GM12873 (cell line): ENCODE measurements at regions not wholly inside any gene's neighbourhood (a gene's known extent, or its start where the extent isn't known, plus 50 kb on each side); places are given as distances from the start of the nearest gene placed in this dataset.

Experiments
- CTCF ChIP-seq: IDR thresholded peaks from 2 replicates; pipeline ENCODE4 v1.5.1; 2012; ENCODE audit warnings: low read depth, mild to moderate bottlenecking, moderate library complexity, low read length, control low read depth; ENCODE audit not compliant: insufficient read depth; ENCODE audit errors: missing control alignments

- no peak for TF ChIP-seq CTCF
Measured at GRCh38 chr2:89825034-89825433, 1133.6 kb downstream of the RPIA start.

- TF ChIP-seq CTCF: no peak
Measured at GRCh38 chr2:89829828-89830227, 1138.4 kb downstream of the RPIA start.

DNA sequence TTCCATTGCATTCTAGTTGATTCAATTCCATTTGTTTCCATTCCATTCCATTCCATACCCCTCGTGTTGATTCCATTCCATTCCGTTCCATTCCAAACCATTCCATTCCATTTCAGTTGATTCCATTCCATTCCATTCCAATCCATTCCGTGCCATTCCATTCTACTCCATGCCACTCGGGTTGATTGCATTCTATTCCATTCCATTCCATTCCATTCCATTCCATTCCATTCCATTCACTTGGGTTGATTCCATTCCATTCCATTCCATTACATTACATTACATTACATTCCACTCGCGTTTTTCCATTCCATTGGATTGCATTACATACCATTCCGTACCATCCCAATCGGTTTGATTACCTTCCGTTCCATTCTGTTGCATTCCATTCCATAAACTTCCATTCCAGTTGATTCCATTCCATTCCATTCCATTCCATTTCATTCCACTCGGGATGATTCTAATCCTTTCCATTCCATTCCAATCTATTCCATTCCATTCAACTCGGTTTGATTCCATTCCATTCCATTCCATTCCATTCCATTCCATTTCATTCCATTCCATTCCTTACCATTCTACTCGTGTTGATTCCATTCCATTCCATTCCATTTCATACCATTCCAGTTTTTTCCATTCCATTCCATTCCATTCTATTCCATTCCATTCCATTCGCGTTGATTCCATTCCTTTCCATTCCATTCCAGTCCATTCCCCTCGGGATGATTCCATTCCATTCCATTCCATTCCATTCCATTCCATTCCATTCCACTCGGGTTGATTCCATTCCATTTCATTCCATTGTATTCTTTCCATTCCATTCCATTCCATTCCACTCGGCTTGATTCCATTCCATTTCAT is 1140.4 kb downstream of the RPIA start:
- TF ChIP-seq CTCF: no peak

DNA sequence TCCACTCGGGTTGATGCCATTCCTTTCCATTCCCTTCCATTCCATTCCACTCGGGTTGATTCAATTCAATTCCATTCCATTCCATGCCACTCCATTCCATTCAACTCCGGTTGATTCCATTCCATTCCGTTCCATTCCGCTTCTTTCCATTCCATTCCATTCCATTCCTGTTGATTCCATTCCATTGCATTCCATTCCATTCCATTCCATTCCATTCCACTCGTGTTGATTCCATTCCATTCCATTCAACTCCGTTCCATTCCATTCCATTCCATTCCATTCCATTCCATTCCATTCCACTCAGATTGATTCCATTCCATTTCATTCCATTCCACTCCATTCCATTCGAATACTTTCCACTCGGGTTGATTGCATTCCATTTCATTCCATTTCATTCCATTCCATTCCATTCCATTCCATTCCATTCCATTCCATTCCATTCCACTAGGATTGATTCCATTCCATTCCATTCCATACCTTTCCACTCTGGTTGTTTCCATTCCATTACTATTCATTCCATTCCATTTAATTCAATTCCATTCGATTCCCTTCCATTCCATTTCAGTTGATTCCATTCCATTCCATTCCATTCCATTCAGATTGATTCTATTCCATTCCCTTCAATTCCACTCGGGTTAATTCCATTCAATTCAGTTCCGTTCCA is 1141.8 kb downstream of the RPIA start:
- no peak for TF ChIP-seq CTCF

DNA sequence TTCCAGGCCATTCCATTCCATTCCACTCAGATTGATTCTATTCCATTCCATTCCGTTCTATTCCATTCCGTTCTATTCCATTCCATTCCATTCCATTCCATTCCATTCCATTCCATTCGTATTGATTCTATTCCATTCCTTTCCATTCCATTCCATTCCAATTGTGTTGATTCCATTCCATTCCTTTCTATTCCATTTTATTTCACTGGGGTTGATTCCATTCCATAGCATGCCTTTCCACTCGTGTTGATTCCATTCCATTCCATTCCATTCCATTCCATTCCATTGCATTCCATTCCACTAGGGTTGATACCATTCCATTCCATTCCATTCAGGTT is 1142.3 kb downstream of the RPIA start:
- TF ChIP-seq CTCF: no peak

- TF ChIP-seq CTCF: no peak
Measured at GRCh38 chr2:89834306-89834705, 1142.8 kb downstream of the RPIA start.

DNA sequence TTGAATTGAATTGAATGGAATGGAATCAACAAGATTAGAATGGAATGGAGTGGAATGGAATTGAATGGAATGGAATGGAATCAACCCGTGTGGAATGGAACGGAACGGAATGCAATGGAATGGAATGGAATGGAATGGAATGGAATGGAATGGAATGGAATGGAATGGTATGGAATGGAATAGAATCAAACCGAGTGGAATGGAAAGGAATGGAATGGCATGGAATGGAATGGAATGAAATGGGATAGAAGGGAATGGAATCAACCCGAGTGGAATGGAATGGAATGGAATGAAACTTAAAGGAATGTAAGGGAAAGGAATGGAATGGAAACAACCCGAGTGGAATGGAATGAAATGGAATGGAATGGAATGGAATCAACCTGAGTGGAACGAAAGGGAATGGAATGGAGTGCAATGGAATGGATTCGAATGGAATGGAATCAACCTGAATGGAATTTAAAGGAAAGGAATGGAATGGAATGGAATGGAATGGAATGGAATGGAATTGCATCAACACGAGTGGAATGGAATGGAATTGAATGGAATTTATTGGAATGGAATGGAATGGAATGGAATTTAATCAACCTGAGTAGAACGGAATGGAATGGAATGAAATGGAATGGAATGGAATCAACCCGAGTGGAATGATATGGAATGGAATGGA is 1146.6 kb downstream of the RPIA start:
- TF ChIP-seq CTCF: no peak
